GM06990 (cell line): ENCODE measurements at regions not wholly inside any gene's neighbourhood (a gene's known extent, or its start where the extent isn't known, plus 50 kb on each side); places are given as distances from the start of the nearest gene placed in this dataset.
"Not testable (repeated sequence)": the region's sequence is repeated elsewhere in the genome, so short reads cannot be mapped to it uniquely, and the experiment has no call there.

Source experiments
- DNase-seq: peaks from one replicate; pipeline ENCODE4 v3.0.0-alpha.2; 2011; ENCODE audit not compliant: insufficient read length; ENCODE audit errors: extremely low read depth
- H3K27me3 ChIP-seq: replicated peaks from 2 replicates; pipeline ENCODE4 v1.6.0; 2011; ENCODE audit warnings: low read length; ENCODE audit not compliant: control insufficient read depth, insufficient read depth
- H3K36me3 ChIP-seq: 2 replicates; pipeline ENCODE4 v1.5.1; 2011; ENCODE audit warnings: low read length; ENCODE audit not compliant: control insufficient read depth, insufficient read depth
- H3K4me3 ChIP-seq: replicated peaks from 2 replicates; pipeline ENCODE4 v1.5.1; 2011; ENCODE audit warnings: low read depth, mild to moderate bottlenecking, control low read depth, low read length
- TF ChIP-seq, protein P1 (sequence below): IDR thresholded peaks from 2 replicates; pipeline ENCODE4 v1.5.1; 2011; ENCODE audit warnings: low read length, control low read depth, mild to moderate bottlenecking, inconsistent platforms; ENCODE audit not compliant: insufficient read depth, poor library complexity, severe bottlenecking

DNA sequence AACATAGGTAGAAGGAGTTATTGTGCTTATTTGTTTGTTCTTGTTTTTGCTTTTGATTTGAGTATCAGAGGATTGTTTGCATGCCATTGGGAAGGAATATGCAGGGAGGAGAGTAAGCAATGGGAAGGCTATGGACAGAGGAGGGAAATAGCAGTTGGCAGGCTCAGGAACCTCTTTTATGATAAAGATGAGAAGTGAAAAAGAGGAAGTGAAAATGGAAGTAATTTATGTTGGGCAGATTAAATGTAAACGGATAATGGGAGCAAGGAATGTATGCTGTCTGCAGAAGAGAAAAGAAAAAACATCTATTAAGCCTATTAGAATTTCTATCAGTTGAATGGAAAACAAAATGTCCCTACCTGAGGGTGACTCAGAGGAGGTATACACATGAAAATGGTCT is 90.1 kb upstream of the NPSR1 start:
- no peak overlapping the region for H3K4me3 ChIP-seq
- no peaks in the 10 kb centered on the region for H3K36me3 ChIP-seq
- no peak for DNase-seq
- TF ChIP-seq, protein P1, sequence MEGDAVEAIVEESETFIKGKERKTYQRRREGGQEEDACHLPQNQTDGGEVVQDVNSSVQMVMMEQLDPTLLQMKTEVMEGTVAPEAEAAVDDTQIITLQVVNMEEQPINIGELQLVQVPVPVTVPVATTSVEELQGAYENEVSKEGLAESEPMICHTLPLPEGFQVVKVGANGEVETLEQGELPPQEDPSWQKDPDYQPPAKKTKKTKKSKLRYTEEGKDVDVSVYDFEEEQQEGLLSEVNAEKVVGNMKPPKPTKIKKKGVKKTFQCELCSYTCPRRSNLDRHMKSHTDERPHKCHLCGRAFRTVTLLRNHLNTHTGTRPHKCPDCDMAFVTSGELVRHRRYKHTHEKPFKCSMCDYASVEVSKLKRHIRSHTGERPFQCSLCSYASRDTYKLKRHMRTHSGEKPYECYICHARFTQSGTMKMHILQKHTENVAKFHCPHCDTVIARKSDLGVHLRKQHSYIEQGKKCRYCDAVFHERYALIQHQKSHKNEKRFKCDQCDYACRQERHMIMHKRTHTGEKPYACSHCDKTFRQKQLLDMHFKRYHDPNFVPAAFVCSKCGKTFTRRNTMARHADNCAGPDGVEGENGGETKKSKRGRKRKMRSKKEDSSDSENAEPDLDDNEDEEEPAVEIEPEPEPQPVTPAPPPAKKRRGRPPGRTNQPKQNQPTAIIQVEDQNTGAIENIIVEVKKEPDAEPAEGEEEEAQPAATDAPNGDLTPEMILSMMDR, result no peak
- H3K27me3 ChIP-seq, result no peaks in the 10 kb centered on the region

DNA sequence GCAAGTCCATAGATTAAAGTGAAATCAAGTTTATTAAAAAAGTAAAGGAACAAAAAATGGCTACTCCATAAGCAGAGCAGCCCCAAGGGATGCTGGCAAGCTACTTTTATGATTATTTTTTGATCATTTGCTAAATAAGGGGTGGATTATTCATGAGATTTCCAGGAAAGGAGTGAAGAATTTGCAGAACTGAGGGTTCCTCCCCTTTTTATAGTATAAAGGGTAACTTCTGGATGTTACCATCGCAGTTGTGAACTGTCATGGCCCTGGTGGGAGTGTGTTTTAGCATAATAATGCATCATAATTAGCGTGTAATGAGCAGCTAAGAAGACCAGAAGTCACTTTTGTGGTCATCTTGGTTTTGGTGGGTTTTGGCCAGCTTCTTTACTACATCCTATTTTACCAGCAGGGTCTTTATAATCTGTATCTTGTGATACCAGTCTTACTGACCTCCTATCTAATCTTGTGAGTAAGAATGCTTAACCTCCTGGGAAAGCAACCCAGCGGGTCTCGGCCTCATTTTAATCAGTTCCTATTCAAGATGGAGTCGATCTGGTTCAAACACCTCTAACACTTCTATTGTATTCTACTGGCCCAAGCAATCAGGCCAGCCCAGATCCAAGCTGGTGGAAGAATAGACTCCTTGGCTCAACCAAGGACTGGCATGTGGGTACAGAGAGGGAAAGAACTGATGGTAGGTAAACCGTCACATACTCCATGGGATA is 87.9 kb upstream of the NPSR1 start:
- Histone ChIP-seq H3K27me3 (no peaks in the 10 kb centered on the region), H3K36me3 (no peaks in the 10 kb centered on the region), H3K4me3 (no peak overlapping the region)
- TF ChIP-seq, protein P1, result no peak
- DNase-seq, result no peak

DNA sequence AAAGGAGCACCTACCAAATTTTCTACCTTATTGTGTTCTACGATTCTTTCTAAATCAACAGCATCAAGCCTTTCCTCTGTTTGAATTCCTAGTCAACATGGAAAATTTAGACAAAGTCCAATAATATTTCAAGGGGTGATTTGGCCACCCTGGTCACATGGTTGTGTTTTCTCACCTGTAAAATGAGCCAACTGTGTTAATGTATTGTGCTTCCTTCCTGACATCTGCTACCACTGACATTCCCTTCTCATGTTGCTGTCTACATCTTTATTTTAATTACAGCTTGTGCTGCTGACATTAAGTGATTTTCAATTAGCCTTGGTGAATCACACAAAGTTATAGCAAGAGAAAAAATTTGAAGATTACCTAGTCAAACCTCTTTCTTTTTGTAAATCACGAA is 83.0 kb upstream of the NPSR1 start:
- TF ChIP-seq, protein P1, result no peak
- H3K4me3 ChIP-seq, result no peak overlapping the region

DNA sequence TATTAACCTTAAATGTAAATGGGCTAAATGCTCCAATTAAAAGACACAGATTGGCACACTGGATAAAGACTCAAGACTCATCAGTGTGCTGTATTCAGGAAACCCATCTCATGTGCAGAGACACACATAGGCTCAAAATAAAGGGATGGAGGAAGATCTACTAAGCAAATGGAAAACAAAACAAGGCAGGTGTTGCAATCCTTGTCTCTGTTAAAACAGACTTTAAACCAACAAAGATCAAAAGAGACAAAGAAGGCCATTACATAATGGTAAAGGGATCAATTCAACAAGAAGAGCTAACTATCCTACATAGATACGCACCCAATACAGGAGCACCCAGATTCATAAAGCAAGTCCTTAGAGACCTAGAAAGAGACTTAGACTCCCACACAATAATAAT is 80.1 kb upstream of the NPSR1 start:
- H3K36me3 ChIP-seq, H3K4me3 ChIP-seq, H3K27me3 ChIP-seq, DNase-seq: not testable (repeated sequence)

More for the DNA sequence above, 83.0 kb upstream of the NPSR1 start:
- no peak for DNase-seq
- Histone ChIP-seq H3K27me3 (no peaks in the 10 kb centered on the region), H3K36me3 (no peaks in the 10 kb centered on the region)

DNA sequence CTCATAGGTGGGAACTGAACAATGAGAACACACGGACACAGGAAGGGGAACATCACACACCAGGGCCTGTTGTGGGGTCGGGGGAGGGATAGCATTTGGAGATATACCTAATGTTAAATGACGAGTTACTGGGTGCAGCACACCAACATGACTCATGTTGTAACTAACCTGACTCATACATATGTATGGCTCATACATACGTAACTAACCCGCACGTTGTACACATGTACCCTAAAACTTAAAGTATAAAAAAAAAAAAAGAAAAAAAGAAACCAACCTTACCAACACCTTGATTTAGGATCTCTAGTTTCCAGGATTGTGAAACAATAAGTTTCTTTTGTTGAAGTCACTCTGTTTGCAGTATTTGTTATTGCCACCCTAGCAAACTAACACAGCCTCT is 76.3 kb upstream of the NPSR1 start:
- H3K4me3 ChIP-seq, H3K27me3 ChIP-seq, DNase-seq, H3K36me3 ChIP-seq: not testable (repeated sequence)

DNA sequence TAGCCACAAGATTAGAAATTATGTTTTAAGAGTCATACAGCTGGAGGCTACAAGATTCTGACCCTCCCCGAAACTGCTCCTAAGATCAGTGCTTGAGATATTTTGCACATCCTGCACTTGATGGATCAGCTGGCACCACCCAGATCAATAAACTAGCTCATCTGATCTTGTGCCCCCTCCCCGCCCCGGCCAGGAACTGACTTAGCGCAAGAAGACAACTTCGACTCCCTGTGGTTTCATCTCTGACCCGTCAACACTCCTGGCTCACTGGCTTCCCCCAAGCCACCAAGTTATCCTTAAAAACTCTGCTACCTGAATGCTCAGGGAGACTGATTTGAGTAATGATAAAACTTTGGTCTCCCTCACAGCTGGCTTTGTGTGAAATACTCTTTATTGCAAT is 73.5 kb upstream of the NPSR1 start:
- Histone ChIP-seq H3K4me3 (no peak overlapping the region), H3K36me3 (no peaks in the 10 kb centered on the region), H3K27me3 (no peaks in the 10 kb centered on the region)
- DNase-seq, result no peak
- TF ChIP-seq, protein P1, result no peak

DNA sequence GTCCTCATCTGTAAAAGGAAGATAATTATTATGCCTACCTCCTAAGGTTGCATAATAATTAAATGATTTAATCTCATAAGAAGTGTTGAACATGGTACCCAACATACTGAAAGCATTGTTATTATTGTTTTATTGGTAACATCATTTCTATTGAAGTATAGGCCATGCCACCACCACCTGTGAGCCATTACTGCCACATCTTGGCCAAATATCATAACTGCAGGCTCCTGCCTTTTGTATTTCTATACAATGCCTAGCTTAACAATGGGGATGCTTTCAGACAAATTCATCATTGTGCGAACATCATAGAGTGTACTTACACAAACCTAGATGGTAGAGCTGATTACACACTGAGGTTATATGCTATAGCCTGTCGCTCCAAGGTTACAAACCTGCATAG is 61.1 kb upstream of the NPSR1 start:
- Histone ChIP-seq H3K27me3 (no peaks in the 10 kb centered on the region), H3K4me3 (no peak overlapping the region), H3K36me3 (no peaks in the 10 kb centered on the region)
- DNase-seq, result no peak
- TF ChIP-seq, protein P1, result peak; percentile 40
